SK-N-SH (cell line): ENCODE measurements at regions not wholly inside any gene's neighbourhood (a gene's known extent, or its start where the extent isn't known, plus 50 kb on each side); places are given as distances from the start of the nearest gene placed in this dataset.

Source experiments
- CTCF ChIA-PET: fragments of 300-600, 350-600 bp; formaldehyde crosslinking; extraction: SDS; loops from one replicate; lab custom pipeline; 2021; lab: Yijun Ruan, JAX
- POLR2A ChIA-PET: fragments of 350-600 bp; sonication (Branson Sonifier 250); formaldehyde crosslinking; extraction: SDS; loops from one replicate; lab custom pipeline; 2020; ENCODE audit warnings: antibody characterized with exemption, inconsistent platforms; lab: Yijun Ruan, JAX
- DNase-seq: peaks from one replicate; pipeline ENCODE4 v3.0.0; 2012
- H2AFZ ChIP-seq: fragments of 200-600 bp; sonication (generic); 2 replicates; pipeline ENCODE4 v1.8.1; 2016; ENCODE audit warnings: antibody characterized with exemption, mild to moderate bottlenecking, low read depth
- H3F3A ChIP-seq: fragments of 200-600 bp; sonication (generic); replicated peaks from 2 replicates; pipeline ENCODE3; 2016; ENCODE audit warnings: antibody characterized with exemption, mild to moderate bottlenecking; ENCODE audit not compliant: insufficient read depth
- H3K27ac ChIP-seq, 2 experiments: fragments of 200-500 bp in 1 of 2; fragments of 200-600 bp in 1 of 2; sonication (Bioruptor generic) in 1 of 2; sonication (generic), shearing (Covaris generic) in 1 of 2; 2 replicates each; pipeline versions ENCODE4 v1.5.1 to v1.6.1; 2014 to 2016; ENCODE audit warnings: low read depth in 2 of 2, inconsistent platforms in 1 of 2, low read length in 1 of 2, mild to moderate bottlenecking in 1 of 2, mixed read lengths in 1 of 2
- H3K27me3 ChIP-seq: fragments of 200-600 bp; sonication (generic), shearing (Covaris generic); 2 replicates; pipeline ENCODE4 v1.6.1; 2016; ENCODE audit warnings: mixed run types; ENCODE audit not compliant: insufficient read depth
- H3K36me3 ChIP-seq, 2 experiments: fragments of 200-500 bp in 1 of 2; fragments of 200-600 bp in 1 of 2; sonication (Bioruptor generic) in 1 of 2; sonication (generic) in 1 of 2; replicated peaks in 1 of 2; 2 replicates each; pipeline versions ENCODE3 to v1.5.1; 2014 to 2016; ENCODE audit warnings: low read length in 1 of 2, mild to moderate bottlenecking in 1 of 2; ENCODE audit not compliant: insufficient read depth in 2 of 2, control insufficient read depth in 1 of 2
- H3K4me1 ChIP-seq, 2 experiments: fragments of 200-500 bp in 1 of 2; fragments of 200-600 bp in 1 of 2; sonication (Bioruptor generic) in 1 of 2; sonication (generic), shearing (Covaris generic) in 1 of 2; 2 replicates each; pipeline versions ENCODE4 v1.5.1 to v1.6.1; 2014 to 2016; ENCODE audit warnings: low read depth in 1 of 2, low read length in 1 of 2, mixed run types in 1 of 2; ENCODE audit not compliant: insufficient read depth in 2 of 2, control insufficient read depth in 1 of 2
- H3K4me2 ChIP-seq: fragments of 200-600 bp; sonication (generic), shearing (Covaris generic); 2 replicates; pipeline ENCODE4 v1.6.1; 2017; ENCODE audit warnings: mixed run types
- H3K4me3 ChIP-seq, 2 experiments: fragments of 200-500 bp in 1 of 2; fragments of 200-600 bp in 1 of 2; sonication (Bioruptor generic) in 1 of 2; sonication (generic), shearing (Covaris generic) in 1 of 2; 2 replicates each; pipeline versions ENCODE4 v1.5.1 to v1.8.1; 2014 to 2016; ENCODE audit warnings: low read depth in 2 of 2, inconsistent platforms in 1 of 2, low read length in 1 of 2, mild to moderate bottlenecking in 1 of 2, mixed read lengths in 1 of 2, moderate library complexity in 1 of 2
- H3K79me2 ChIP-seq: fragments of 200-600 bp; sonication (generic); 2 replicates; pipeline ENCODE4 v1.8.1; 2017; ENCODE audit warnings: mild to moderate bottlenecking; ENCODE audit not compliant: insufficient read depth
- H3K9ac ChIP-seq: fragments of 200-600 bp; sonication (generic); 2 replicates; pipeline ENCODE4 v1.6.1; 2017; ENCODE audit warnings: mixed run types
- H3K9me2 ChIP-seq: fragments of 200-600 bp; sonication (generic); 2 replicates; pipeline ENCODE4 v1.6.1; 2017; ENCODE audit warnings: mixed run types
- H3K9me3 ChIP-seq: fragments of 200-600 bp; sonication (generic); 2 replicates; pipeline ENCODE4 v1.6.1; 2017; ENCODE audit warnings: mixed run types, mild to moderate bottlenecking, moderate library complexity
- H4K20me1 ChIP-seq: fragments of 200-600 bp; sonication (generic); 2 replicates; pipeline ENCODE4 v1.6.1; 2017; ENCODE audit warnings: mild to moderate bottlenecking, mixed run types; ENCODE audit not compliant: insufficient read depth
- CHD2 ChIP-seq: fragments of 150-350 bp; IDR thresholded peaks from 2 replicates; pipeline ENCODE4 v1.6.1; 2018; ENCODE audit warnings: low read length; ENCODE audit not compliant: partially characterized antibody
- ELF1 ChIP-seq: IDR thresholded peaks from 2 replicates; pipeline ENCODE4 v1.4.0; 2012
- EP300 ChIP-seq, 2 experiments: IDR thresholded peaks; 2 replicates each; pipeline versions ENCODE4 v1.4.0 to v1.6.1; 2012; ENCODE audit warnings: borderline replicate concordance in 1 of 2, low read depth in 1 of 2, low read length in 1 of 2
- GATA2 ChIP-seq: sonication (generic); formaldehyde crosslinking; IDR thresholded peaks from 2 replicates; pipeline ENCODE4 v1.5.0; 2020; ENCODE audit warnings: mild to moderate bottlenecking, missing genetic modification reagents
- MEF2A ChIP-seq: IDR thresholded peaks from 2 replicates; pipeline ENCODE4 v1.4.0; 2012; ENCODE audit warnings: low read depth, borderline replicate concordance
- RCOR1 ChIP-seq: fragments of 150-350 bp; IDR thresholded peaks from 2 replicates; pipeline ENCODE4 v1.6.1; 2017; ENCODE audit warnings: antibody characterized with exemption, low read length
- RFX5 ChIP-seq: IDR thresholded peaks from 2 replicates; pipeline ENCODE4 v1.6.1; 2012; ENCODE audit warnings: mild to moderate bottlenecking, improper control_type of control experiment, low read length
- SIN3A ChIP-seq: IDR thresholded peaks from 2 replicates; pipeline ENCODE4 v1.6.1; 2012; ENCODE audit warnings: low read depth, mild to moderate bottlenecking, low read length, moderate library complexity, borderline replicate concordance
- TAF1 ChIP-seq: IDR thresholded peaks from 2 replicates; pipeline ENCODE4 v1.6.1; 2012; ENCODE audit warnings: low read depth, mild to moderate bottlenecking, low read length, moderate library complexity, borderline replicate concordance
- TCF12 ChIP-seq: IDR thresholded peaks from 2 replicates; pipeline ENCODE4 v1.4.0; 2012
- TEAD4 ChIP-seq: IDR thresholded peaks from 2 replicates; pipeline ENCODE4 v1.4.0; 2012; ENCODE audit warnings: mild to moderate bottlenecking, borderline replicate concordance; ENCODE audit not compliant: insufficient read depth
- YY1 ChIP-seq: IDR thresholded peaks from 2 replicates; pipeline ENCODE4 v1.4.0; 2012; ENCODE audit warnings: low read depth, mild to moderate bottlenecking
- WGBS: methylation state at CpG from one replicate; pipeline ENCODE4 v1.1.6; 2017; ENCODE audit warnings: low lambda C conversion rate; 5-methylcytosine and 5-hydroxymethylcytosine counted together
- TF ChIP-seq, protein P1 (sequence below): fragments of 150-350 bp; IDR thresholded peaks from 2 replicates; pipeline ENCODE4 v1.6.1; 2017; ENCODE audit warnings: antibody characterized with exemption, low read length, low read depth, borderline replicate concordance
- TF ChIP-seq, protein P2 (sequence below): IDR thresholded peaks from 2 replicates; pipeline ENCODE4 v1.6.1; 2012; ENCODE audit warnings: mild to moderate bottlenecking, low read depth, low read length, moderate library complexity
- TF ChIP-seq, protein P3 (sequence below): IDR thresholded peaks from 2 replicates; pipeline ENCODE4 v1.4.0; 2012; ENCODE audit warnings: low read depth
- TF ChIP-seq, protein P4 (sequence below): fragments of 200-600 bp; sonication (generic); IDR thresholded peaks from 2 replicates; pipeline ENCODE4 v1.6.1; 2017; ENCODE audit warnings: antibody characterized with exemption, mild to moderate bottlenecking, moderate library complexity

DNA sequence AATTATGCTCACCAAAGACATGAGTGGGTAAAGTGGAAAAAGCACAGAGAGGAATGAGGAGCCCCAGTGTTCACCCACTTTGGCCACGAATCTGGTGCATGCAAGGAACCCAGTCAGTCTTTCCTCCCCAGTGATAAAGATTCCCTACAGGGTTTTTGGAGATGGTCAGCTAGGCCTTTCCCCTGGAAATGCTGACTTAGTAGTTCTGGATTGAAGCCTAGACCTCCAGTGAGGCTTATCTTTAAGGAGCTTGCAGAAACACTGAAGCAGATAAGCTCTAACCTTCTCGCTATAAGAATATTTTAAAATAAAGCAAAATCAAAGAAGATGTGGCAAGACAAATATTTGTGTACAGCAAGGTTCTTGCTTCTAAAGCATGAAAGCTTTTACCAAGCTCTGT is 178.3 kb upstream of the CCDC68 start:
- Histone ChIP-seq H3K79me2 (no peaks in the 10 kb centered on the region), H3K27me3 (no peaks in the 10 kb centered on the region), H3K36me3 (no peaks in the 10 kb centered on the region), H3K9ac (no peak overlapping the region), H3K27ac (no peak overlapping the region; a peak in 1 of 4 replicates), H3K9me2 (no peaks in the 10 kb centered on the region), H3K4me1 (peaks cover 0 to 6% of the 10 kb centered on the region in 2 experiments; a peak in 2 of 4 replicates), H2AFZ (no peak overlapping the region), H3F3A (peaks cover 6% of the 10 kb centered on the region), H4K20me1 (no peaks in the 10 kb centered on the region), H3K9me3 (no peaks in the 10 kb centered on the region), H3K4me2 (no peak overlapping the region), H3K4me3 (no peak overlapping the region)
- DNase-seq, result no peak
- WGBS, result 95% methylated on average over 2 of the region's 2 CpGs
- TF ChIP-seq GATA2 (CRISPR knock-in tag) (no peak), TEAD4 (no peak), MEF2A (no peak), YY1 (no peak)
- TF ChIP-seq, protein P1, sequence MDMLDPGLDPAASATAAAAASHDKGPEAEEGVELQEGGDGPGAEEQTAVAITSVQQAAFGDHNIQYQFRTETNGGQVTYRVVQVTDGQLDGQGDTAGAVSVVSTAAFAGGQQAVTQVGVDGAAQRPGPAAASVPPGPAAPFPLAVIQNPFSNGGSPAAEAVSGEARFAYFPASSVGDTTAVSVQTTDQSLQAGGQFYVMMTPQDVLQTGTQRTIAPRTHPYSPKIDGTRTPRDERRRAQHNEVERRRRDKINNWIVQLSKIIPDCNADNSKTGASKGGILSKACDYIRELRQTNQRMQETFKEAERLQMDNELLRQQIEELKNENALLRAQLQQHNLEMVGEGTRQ, result no peak
- TF ChIP-seq, protein P2, sequence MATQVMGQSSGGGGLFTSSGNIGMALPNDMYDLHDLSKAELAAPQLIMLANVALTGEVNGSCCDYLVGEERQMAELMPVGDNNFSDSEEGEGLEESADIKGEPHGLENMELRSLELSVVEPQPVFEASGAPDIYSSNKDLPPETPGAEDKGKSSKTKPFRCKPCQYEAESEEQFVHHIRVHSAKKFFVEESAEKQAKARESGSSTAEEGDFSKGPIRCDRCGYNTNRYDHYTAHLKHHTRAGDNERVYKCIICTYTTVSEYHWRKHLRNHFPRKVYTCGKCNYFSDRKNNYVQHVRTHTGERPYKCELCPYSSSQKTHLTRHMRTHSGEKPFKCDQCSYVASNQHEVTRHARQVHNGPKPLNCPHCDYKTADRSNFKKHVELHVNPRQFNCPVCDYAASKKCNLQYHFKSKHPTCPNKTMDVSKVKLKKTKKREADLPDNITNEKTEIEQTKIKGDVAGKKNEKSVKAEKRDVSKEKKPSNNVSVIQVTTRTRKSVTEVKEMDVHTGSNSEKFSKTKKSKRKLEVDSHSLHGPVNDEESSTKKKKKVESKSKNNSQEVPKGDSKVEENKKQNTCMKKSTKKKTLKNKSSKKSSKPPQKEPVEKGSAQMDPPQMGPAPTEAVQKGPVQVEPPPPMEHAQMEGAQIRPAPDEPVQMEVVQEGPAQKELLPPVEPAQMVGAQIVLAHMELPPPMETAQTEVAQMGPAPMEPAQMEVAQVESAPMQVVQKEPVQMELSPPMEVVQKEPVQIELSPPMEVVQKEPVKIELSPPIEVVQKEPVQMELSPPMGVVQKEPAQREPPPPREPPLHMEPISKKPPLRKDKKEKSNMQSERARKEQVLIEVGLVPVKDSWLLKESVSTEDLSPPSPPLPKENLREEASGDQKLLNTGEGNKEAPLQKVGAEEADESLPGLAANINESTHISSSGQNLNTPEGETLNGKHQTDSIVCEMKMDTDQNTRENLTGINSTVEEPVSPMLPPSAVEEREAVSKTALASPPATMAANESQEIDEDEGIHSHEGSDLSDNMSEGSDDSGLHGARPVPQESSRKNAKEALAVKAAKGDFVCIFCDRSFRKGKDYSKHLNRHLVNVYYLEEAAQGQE, result no peak
- TF ChIP-seq, protein P3, sequence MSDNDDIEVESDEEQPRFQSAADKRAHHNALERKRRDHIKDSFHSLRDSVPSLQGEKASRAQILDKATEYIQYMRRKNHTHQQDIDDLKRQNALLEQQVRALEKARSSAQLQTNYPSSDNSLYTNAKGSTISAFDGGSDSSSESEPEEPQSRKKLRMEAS, result no peak
- CTCF ChIA-PET, result no interaction called here
- POLR2A ChIA-PET, result no interaction called here

DNA sequence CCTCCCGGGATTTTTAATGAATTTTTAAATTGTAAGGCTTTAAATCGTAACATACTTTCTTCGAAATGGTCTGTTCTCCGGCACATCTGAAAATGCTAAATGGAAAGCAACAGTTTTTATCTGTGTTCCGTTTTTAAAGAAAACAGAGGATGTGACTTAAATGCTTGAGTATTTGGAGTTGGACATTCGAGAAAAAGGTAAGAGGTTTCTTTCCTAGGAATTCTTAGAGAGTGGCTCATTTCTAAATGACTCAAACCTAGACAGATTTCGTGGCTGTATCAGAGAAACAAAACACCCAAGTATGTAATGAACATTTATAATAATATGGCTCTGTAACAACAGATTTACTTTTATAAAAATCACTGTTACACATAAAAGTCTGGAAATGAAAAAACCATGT is 177.6 kb upstream of the CCDC68 start:
- Histone ChIP-seq H3K27me3 (no peaks in the 10 kb centered on the region), H3K36me3 (no peaks in the 10 kb centered on the region), H3K9me3 (no peaks in the 10 kb centered on the region), H3K9me2 (no peaks in the 10 kb centered on the region), H3K79me2 (no peaks in the 10 kb centered on the region), H2AFZ (peak overlapping the region; percentile 53; the same call in 1 of the 2 replicates), H3F3A (peaks cover 6% of the 10 kb centered on the region), H3K9ac (peak overlapping the region; percentile 37; the same call in 1 of the 2 replicates), H4K20me1 (no peaks in the 10 kb centered on the region), H3K27ac (peak overlapping the region; percentile 34 to 42; a peak in 3 of 4 replicates), H3K4me3 (no peak overlapping the region), H3K4me1 (peaks cover 0 to 6% of the 10 kb centered on the region in 2 experiments; a peak in 2 of 4 replicates), H3K4me2 (peak overlapping the region; percentile 43)
- CTCF ChIA-PET, result no interaction called here
- POLR2A ChIA-PET, result no interaction called here
- DNase-seq, result no peak
- 42% methylated on average over 7 of the region's 7 CpGs for WGBS
- TF ChIP-seq RCOR1 (no peak), SIN3A (no peak), TEAD4 (peak; percentile 37; the same call in 1 of the 2 replicates), TAF1 (no peak), CHD2 (no peak), EP300 (IDR thresholded peaks at IDR 0.05; ENCODE audit: borderline replicate concordance in 1 of 2, low read depth in 1 of 2, low read length in 1 of 2) (peak in 1 of 2 experiments; percentile 62; a peak in 2 of 4 replicates), RFX5 (no peak), TCF12 (peak; percentile 68), ELF1 (no peak)
- TF ChIP-seq, protein P3, result no peak
- TF ChIP-seq, protein P2, result no peak
- TF ChIP-seq, protein P4, sequence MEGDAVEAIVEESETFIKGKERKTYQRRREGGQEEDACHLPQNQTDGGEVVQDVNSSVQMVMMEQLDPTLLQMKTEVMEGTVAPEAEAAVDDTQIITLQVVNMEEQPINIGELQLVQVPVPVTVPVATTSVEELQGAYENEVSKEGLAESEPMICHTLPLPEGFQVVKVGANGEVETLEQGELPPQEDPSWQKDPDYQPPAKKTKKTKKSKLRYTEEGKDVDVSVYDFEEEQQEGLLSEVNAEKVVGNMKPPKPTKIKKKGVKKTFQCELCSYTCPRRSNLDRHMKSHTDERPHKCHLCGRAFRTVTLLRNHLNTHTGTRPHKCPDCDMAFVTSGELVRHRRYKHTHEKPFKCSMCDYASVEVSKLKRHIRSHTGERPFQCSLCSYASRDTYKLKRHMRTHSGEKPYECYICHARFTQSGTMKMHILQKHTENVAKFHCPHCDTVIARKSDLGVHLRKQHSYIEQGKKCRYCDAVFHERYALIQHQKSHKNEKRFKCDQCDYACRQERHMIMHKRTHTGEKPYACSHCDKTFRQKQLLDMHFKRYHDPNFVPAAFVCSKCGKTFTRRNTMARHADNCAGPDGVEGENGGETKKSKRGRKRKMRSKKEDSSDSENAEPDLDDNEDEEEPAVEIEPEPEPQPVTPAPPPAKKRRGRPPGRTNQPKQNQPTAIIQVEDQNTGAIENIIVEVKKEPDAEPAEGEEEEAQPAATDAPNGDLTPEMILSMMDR, result no peak
